Thyroid gland (tissue), 4 donors: ENCODE measurements at regions not wholly inside any gene's neighbourhood (a gene's known extent, or its start where the extent isn't known, plus 50 kb on each side); places are given as distances from the start of the nearest gene placed in this dataset.

Experiments used
- DNase-seq, 2 donors: peaks; one replicate each; pipeline ENCODE4 v3.0.0-alpha.2; 2019
- H3K27ac ChIP-seq, 3 donors: fragments of 200-600 bp; sonication (generic); 1 replicate in 2 of 3; 2 replicates in 1 of 3; pipeline ENCODE4 v1.5.1; 2016 to 2019; ENCODE audit warnings: mild to moderate bottlenecking in 1 of 3, moderate library complexity in 1 of 3
- H3K27me3 ChIP-seq: fragments of 200-600 bp; sonication (generic); one replicate; pipeline ENCODE4 v1.5.1; 2019
- H3K36me3 ChIP-seq, 2 donors: fragments of 200-600 bp; sonication (generic); one replicate each; pipeline ENCODE4 v1.5.1; 2016 to 2019
- H3K4me1 ChIP-seq, 2 donors: fragments of 200-600 bp; sonication (generic); one replicate each; pipeline ENCODE4 v1.5.1; 2017 to 2019
- H3K4me3 ChIP-seq, 3 donors: fragments of 200-600 bp; sonication (generic); replicated peaks in 1 of 3; 1 replicate in 2 of 3; 2 replicates in 1 of 3; pipeline ENCODE4 v1.5.1; 2016; ENCODE audit warnings: mild to moderate bottlenecking in 1 of 3
- H3K9me3 ChIP-seq: fragments of 200-600 bp; sonication (generic); one replicate; pipeline ENCODE4 v1.5.1; 2017
- CTCF ChIP-seq, 6 experiments: fragments of 200-600 bp in 3 of 6; fragments of 450-650 bp in 3 of 6; sonication (generic) in 3 of 6; IDR thresholded peaks; one replicate each; pipeline ENCODE4 v1.5.1; 2016 to 2019; ENCODE audit warnings: antibody characterized with exemption in 6 of 6, mild to moderate bottlenecking in 2 of 6, inconsistent platforms in 1 of 6, moderate library complexity in 1 of 6
- POLR2A ChIP-seq, 2 donors: fragments of 450-650 bp; IDR thresholded peaks; one replicate each; pipeline ENCODE4 v1.6.1; 2017; ENCODE audit warnings: antibody characterized with exemption in 2 of 2, mild to moderate bottlenecking in 2 of 2, moderate library complexity in 1 of 2
- WGBS, 2 donors: methylation state at CpG; one replicate each; pipeline ENCODE4 v1.1.5; 2017; 5-methylcytosine and 5-hydroxymethylcytosine counted together
- intact Hi-C: fragments of 100-400 bp; cut with DNase I; formaldehyde crosslinking; loops from one replicate; pipeline ENCODE4 v1.15.1; 2023

DNA sequence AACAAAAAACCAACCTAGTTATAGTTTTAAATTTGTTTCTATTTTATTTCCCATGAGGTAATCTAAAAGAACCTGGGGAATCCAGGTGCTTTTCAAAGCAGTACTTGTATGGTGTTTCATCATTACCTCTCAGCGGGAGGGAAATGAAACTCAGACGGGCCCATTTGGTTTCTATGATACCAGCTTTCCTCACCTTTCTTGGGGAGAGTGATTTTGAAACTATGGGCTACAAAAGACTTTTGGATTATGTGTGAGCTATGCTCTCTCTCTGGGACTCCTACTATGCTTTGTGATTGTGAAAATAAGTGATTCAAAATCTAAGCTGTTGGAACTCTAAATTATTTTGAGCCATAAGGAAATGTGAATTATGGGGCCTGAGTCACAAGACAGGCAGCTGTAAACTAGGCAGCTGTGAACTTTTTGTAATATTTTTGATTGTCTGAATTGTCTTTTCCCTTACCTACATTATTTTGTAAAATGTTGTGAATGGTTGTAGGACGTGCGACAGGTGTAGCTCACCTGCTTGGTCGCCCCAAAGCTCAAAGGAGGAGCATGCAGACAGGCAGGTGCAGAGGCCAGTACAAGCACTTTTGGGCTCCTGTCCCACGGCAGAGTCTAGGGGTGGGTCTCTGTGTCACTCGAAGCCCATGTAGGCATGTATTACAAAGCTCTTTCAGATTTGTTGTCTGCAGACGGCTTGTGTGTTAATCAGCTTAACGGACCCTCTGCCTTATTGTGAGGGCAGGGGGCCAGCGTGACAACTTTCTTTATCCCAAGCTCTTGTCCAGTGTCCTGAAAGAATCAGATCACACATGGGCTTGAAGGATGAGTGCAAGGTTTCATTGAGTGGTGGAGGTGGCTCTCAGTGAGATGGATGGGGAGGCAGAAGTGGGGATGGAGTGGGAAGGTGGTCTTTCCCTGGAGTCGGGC, 64.8 kb upstream of the BACH1 start:
- WGBS, 2 donors, result 87 to 89% methylated on average over 11 of the region's 11 CpGs
- Histone ChIP-seq H3K4me3 (no peak overlapping the region), H3K36me3 (no peaks in the 10 kb centered on the region), H3K9me3 (no peaks in the 10 kb centered on the region), H3K27me3 (no peaks in the 10 kb centered on the region), H3K27ac (no peak overlapping the region), H3K4me1 (peaks cover 4 to 5% of the 10 kb centered on the region in 2 donors)
- DNase-seq, result no peak
- intact Hi-C loops, result no loop called here
- TF ChIP-seq CTCF (IDR thresholded peaks at IDR 0.05) (no peak), POLR2A (IDR thresholded peaks at IDR 0.05) (no peak)

DNA sequence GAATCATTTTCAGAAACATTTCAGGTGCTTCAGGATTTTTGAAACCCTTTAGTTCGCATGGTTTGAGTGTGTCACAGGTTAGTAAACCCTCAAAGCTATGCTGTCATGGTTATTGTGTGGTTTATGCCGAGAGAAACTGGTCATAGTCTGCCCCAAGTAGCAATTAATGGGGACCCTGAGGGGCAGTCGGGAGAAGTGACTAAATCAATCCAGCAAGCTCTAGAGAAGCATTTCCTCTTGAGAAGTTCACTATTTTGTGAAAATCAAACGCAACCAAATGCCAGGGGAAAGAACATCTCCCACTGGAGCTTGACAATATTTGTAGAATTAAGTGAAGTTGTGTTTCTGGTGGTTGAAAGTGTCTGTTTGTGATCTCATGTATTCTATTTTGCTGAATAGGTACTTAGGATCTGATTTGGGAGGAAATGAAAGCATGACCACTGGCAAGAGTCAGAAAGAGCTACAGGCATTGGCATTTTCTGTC, 63.0 kb upstream of the BACH1 start:
- no peaks in the 10 kb centered on the region for H3K36me3 ChIP-seq
- intact Hi-C loops, result no loop called here
- TF ChIP-seq POLR2A (IDR thresholded peaks at IDR 0.05) (no peak), CTCF (IDR thresholded peaks at IDR 0.05) (no peak)
- H3K27ac ChIP-seq, result no peak overlapping the region
- peaks cover 4 to 5% of the 10 kb centered on the region in 2 donors for H3K4me1 ChIP-seq
- DNase-seq, result no peak
- H3K9me3 ChIP-seq, result no peaks in the 10 kb centered on the region
- no peaks in the 10 kb centered on the region for H3K27me3 ChIP-seq
- WGBS, 2 donors, result 47% methylated on average over 4 of the region's 4 CpGs
- H3K4me3 ChIP-seq, result no peak overlapping the region

DNA sequence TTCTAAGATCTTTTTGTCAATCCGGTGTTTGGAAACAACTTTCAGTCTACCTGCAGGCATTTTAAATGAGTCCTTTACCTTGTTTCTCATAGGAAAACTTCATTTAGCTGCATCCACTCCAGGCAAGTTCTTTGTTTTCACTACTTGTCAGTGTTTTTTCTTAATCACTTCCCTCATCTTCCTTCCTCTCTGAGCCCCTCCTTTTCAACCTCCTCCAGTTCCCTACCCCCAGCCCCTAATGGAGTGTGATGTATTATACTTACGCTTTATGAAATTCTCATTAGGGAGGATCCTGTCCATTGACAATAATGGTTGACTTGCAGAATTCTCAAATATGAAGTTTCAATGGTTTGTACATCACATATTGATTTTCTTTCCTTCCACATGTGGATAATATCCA, 62.5 kb upstream of the BACH1 start:
- Histone ChIP-seq H3K27ac (no peak overlapping the region), H3K27me3 (no peaks in the 10 kb centered on the region), H3K36me3 (no peaks in the 10 kb centered on the region), H3K4me3 (no peak overlapping the region), H3K4me1 (peaks cover 4 to 5% of the 10 kb centered on the region in 2 donors), H3K9me3 (no peaks in the 10 kb centered on the region)
- 50 to 79% methylated on average over 2 of the region's 2 CpGs for WGBS, 2 donors
- no peak for DNase-seq
- intact Hi-C loops, result no loop called here
- TF ChIP-seq POLR2A (IDR thresholded peaks at IDR 0.05) (no peak), CTCF (IDR thresholded peaks at IDR 0.05) (no peak)

DNA sequence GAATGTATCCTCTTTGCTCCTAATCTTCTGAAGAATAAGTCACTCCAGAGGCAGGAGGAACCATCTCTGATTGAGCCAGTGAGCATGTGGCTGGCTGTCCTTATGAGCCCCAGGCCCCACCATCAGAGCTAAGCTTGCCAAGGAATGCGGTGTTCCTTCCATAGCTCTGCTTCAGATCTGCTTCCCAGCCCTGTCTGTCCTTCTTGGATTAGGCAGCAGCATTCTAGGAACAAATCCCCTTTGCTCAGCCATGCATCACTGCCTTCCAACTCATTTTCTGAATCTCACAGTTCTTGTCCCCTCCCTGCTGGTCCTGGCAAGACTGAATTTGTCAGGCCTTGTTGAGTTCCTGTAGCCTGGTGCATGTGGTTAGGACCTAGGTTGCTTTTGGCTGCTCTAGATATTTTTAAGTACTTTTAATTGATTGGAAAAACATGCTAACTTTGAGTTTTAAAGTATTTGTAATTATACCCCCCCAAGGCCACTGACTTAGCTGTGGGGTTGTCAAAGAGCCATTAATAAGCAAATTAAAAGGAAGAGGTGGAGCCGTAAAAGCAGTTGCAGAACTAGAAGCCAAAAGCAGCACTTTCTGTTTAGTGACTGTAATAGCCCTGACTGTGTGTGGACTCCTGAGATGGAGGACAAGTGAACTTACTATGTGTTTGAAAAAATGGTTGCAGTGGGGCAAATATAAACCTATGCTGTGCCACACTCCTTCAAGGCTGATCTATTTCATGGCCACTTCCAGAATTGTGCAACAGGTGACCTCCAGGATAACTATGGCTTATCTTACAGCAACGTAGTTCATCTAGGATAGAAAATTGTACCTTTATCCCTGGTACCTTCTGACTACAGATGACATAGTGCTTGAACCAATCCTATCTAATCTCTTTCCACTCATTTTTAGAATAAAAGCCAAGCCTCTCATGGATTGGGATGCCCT, 61.3 kb upstream of the BACH1 start:
- DNase-seq, result peak; percentile 7 to 22
- no peaks in the 10 kb centered on the region for H3K9me3 ChIP-seq
- no peaks in the 10 kb centered on the region for H3K27me3 ChIP-seq
- no peak for TF ChIP-seq POLR2A (IDR thresholded peaks at IDR 0.05)
- TF ChIP-seq CTCF (IDR thresholded peaks at IDR 0.05), result no peak
- WGBS, 2 donors, result 76 to 84% methylated on average over 3 of the region's 3 CpGs
- H3K4me1 ChIP-seq, result peaks cover 4 to 5% of the 10 kb centered on the region in 2 donors
- no peaks in the 10 kb centered on the region for H3K36me3 ChIP-seq
- intact Hi-C loops, result no loop called here
- no peak overlapping the region for H3K27ac ChIP-seq
- no peak overlapping the region for H3K4me3 ChIP-seq
